WERI-Rb-1 (cell line): ENCODE measurements at regions not wholly inside any gene's neighbourhood (a gene's known extent, or its start where the extent isn't known, plus 50 kb on each side); places are given as distances from the start of the nearest gene placed in this dataset.
"Not testable (repeated sequence)": the region's sequence is repeated elsewhere in the genome, so short reads cannot be mapped to it uniquely, and the experiment has no call there.

ENCODE experiments used
- DNase-seq: peaks from one replicate; pipeline ENCODE4 v3.0.0-alpha.2; 2020
- H3K27ac ChIP-seq: fragments of 250-450 bp; sonication (Bioruptor Pico); 2 replicates; pipeline ENCODE4 v1.5.1; 2020; ENCODE audit warnings: mild to moderate bottlenecking, moderate library complexity
- H3K27me3 ChIP-seq: fragments of 250-450 bp; sonication (Bioruptor Pico); 2 replicates; pipeline ENCODE4 v1.5.1; 2021; ENCODE audit warnings: mild to moderate bottlenecking, low read depth, moderate library complexity; ENCODE audit not compliant: insufficient read depth, severe bottlenecking
- H3K36me3 ChIP-seq: fragments of 250-450 bp; sonication (Bioruptor Pico); 2 replicates; pipeline ENCODE4 v1.5.1; 2020; ENCODE audit warnings: mild to moderate bottlenecking, moderate library complexity
- H3K4me3 ChIP-seq: 2 replicates; pipeline ENCODE4 v1.5.1; 2011; ENCODE audit warnings: low read depth, mild to moderate bottlenecking, control low read depth, low read length
- H3K9me3 ChIP-seq: fragments of 250-450 bp; sonication (Bioruptor Pico); 2 replicates; pipeline ENCODE4 v1.5.1; 2021; ENCODE audit warnings: mild to moderate bottlenecking, moderate library complexity; ENCODE audit not compliant: severe bottlenecking
- CTCF ChIP-seq: IDR thresholded peaks from 2 replicates; pipeline ENCODE4 v1.5.1; 2011; ENCODE audit warnings: low read depth, mild to moderate bottlenecking, control low read depth, inconsistent platforms, low read length

- peak; percentile 60 for TF ChIP-seq CTCF
- no peak overlapping the region for H3K4me3 ChIP-seq
- no peak overlapping the region for H3K27ac ChIP-seq
- no peaks in the 10 kb centered on the region for H3K36me3 ChIP-seq
- DNase-seq = peak; percentile 28
- no peaks in the 10 kb centered on the region for H3K9me3 ChIP-seq
- H3K27me3 ChIP-seq = no peaks in the 10 kb centered on the region
Observed at GRCh38 chr21:23131177-23131576, 2133.0 kb downstream of the NCAM2 start.

GRCh38 chr21:23138797-23139196 is 2140.6 kb downstream of the NCAM2 start:
- peaks cover 3% of the 10 kb centered on the region for H3K9me3 ChIP-seq
- no peak for DNase-seq
- H3K4me3 ChIP-seq = no peak overlapping the region
- no peaks in the 10 kb centered on the region for H3K27me3 ChIP-seq
- no peaks in the 10 kb centered on the region for H3K36me3 ChIP-seq
- no peak overlapping the region for H3K27ac ChIP-seq
- no peak for TF ChIP-seq CTCF

GRCh38 chr21:23152130-23152529 is 2153.9 kb downstream of the NCAM2 start:
- Histone ChIP-seq H3K4me3 (no peak overlapping the region), H3K9me3 (no peaks in the 10 kb centered on the region), H3K36me3 (no peaks in the 10 kb centered on the region), H3K27me3 (no peaks in the 10 kb centered on the region), H3K27ac (no peak overlapping the region)
- TF ChIP-seq CTCF = no peak
- DNase-seq = no peak

GRCh38 chr21:23153842-23154241 is 2155.6 kb downstream of the NCAM2 start:
- not testable (repeated sequence) for H3K36me3 ChIP-seq, H3K27me3 ChIP-seq, H3K9me3 ChIP-seq, H3K4me3 ChIP-seq, DNase-seq, H3K27ac ChIP-seq

- Histone ChIP-seq H3K27ac (no peak overlapping the region), H3K9me3 (no peaks in the 10 kb centered on the region), H3K36me3 (no peaks in the 10 kb centered on the region), H3K4me3 (no peak overlapping the region), H3K27me3 (no peaks in the 10 kb centered on the region)
- no peak for TF ChIP-seq CTCF
- no peak for DNase-seq
Observed at GRCh38 chr21:23155281-23155680, 2157.1 kb downstream of the NCAM2 start.

- Histone ChIP-seq H3K27me3 (no peaks in the 10 kb centered on the region), H3K27ac (no peak overlapping the region), H3K4me3 (no peak overlapping the region), H3K36me3 (no peaks in the 10 kb centered on the region), H3K9me3 (no peaks in the 10 kb centered on the region)
- no peak for TF ChIP-seq CTCF
- no peak for DNase-seq
Observed at GRCh38 chr21:23160914-23161313, 2162.7 kb downstream of the NCAM2 start.
